ENCODE measurements at regions not wholly inside any gene's neighbourhood (a gene's known extent, or its start where the extent isn't known, plus 50 kb on each side); places are given as distances from the start of the nearest gene placed in this dataset.

DNA sequence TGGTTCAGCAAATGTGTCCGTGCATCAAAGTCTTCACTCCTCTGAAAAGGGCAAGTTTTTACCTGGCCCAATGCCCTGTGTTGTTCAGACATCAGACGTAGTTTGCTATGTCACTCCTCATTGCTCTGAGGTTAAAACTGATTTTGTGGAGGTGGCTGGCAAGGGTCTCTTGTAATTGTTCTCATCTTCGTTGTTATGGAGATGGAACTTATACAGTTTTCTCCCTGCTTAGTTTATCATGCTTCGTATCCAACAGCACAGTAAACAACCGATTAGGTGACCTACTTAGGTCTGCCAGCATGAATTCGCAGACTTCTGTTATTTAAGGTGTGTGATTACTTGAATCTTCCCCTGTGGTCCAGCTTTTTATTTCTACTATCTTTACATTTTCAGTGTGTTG is 274.1 kb upstream of the SMIM30 start:
- TF ChIP-seq POLR2A (IDR thresholded peaks at IDR 0.05; ENCODE audit: low read length) (no peak), GATA1 (IDR thresholded peaks at IDR 0.05; ENCODE audit: low read depth, low read length) (no peak)
